Hypothalamus (tissue), 51 donors: ENCODE measurements at regions not wholly inside any gene's neighbourhood (a gene's known extent, or its start where the extent isn't known, plus 50 kb on each side); places are given as distances from the start of the nearest gene placed in this dataset.

Source experiments
- DNase-seq, 51 donors: peaks; one replicate each; lab custom pipeline; 2025; lab: John Stamatoyannopoulos, UW

- DNase-seq, result no peak
Measured at GRCh38 chr1:221149111-221149510, 269.9 kb downstream of the HLX start.

GRCh38 chr1:221149555-221150075 lies 270.4 kb downstream of the HLX start:
- DNase-seq, result no peak

GRCh38 chr1:221150996-221151395 lies 271.8 kb downstream of the HLX start:
- DNase-seq, result no peak

- no peak for DNase-seq
Measured at GRCh38 chr1:221154932-221155331, 275.7 kb downstream of the HLX start.

GRCh38 chr1:221157026-221157761 lies 278.0 kb downstream of the HLX start:
- DNase-seq, result no peak

DNA sequence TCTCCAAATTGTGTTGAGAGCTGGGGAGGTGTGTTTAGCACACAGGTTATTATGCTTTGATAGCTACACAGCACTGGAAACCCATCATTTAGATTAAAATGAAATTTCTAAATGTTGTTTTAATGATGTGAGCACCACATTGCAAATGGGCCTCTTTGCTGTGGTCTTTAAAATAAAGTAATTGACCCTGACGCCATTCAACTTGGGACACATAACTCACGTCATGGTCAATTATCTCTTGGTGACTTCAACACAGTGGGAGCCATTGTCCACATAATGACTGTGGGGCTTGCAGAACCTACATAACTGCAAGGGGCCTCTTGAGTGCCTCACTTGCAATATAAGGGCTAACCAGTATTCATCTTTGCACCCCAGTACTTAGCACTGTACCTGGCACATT lies 280.4 kb downstream of the HLX start:
- DNase-seq, result no peak

DNA sequence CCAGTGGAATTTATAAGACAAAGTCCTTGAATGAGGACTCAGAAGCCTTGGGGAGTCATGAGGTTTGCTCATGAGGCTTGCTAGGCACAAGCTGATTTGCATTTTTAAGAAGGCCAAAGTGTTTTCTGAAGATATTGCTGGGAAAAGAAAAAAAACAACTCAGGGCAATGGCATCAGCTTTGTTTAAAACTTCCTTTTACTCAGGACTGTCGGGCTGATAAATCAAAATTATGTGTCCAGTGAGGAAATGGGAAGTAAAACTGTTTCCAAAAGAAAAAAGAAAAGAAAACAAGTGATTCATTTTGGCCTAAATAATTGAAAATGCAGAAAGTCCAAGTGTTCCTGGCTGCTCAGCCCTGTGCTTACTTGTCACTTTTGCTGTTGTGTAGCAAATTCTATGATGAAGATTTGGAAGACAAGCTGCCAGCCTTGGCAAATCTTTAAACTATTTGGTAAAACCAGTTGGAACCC lies 282.4 kb downstream of the HLX start:
- DNase-seq, result peak in 1 of 51 donors; percentile 2

DNA sequence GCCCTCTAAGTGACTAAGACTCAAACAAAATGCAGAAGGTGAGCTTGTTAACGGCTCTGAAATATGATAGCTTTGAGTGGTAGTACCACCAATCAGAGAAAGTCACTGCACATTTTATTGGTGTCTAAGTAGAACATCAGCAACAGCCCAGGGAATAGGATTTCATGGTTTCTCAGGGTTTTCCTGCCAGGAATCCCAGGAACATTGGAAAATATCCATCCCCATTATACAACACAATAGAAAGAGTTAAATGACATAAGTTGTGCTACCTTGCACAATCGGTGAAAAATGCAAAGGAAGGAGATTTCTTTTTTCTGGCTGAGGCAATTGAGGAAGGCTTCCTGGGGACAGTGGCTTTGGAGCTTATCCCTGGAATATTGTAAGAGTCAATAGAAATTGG lies 283.1 kb downstream of the HLX start:
- DNase-seq, result no peak

DNA sequence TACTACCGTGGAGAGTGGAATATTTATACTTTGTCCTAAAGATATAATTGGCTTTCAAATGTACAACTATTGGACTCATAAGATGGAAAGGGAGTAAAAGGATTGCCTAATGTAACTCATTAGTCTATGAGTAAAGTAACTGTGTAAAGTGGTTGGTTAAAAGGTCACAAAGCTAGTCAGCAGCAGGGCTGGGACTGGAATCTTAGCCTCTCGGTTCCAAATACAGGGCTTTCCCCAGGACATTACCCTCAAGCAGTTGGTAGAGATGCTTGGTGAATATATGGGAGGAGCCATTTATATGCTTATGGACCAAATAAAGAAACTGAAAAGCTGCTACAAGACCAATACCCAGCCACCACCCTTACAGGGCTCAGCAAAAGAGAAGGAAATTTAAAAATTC lies 283.7 kb downstream of the HLX start:
- DNase-seq, result no peak

- no peak for DNase-seq
Measured at GRCh38 chr1:221164029-221164428, 284.8 kb downstream of the HLX start.

GRCh38 chr1:221164951-221165838 lies 286.0 kb downstream of the HLX start:
- DNase-seq, result no peak

GRCh38 chr1:221165839-221166500 lies 286.7 kb downstream of the HLX start:
- DNase-seq, result no peak

GRCh38 chr1:221166559-221167318 lies 287.5 kb downstream of the HLX start:
- DNase-seq, result no peak

DNA sequence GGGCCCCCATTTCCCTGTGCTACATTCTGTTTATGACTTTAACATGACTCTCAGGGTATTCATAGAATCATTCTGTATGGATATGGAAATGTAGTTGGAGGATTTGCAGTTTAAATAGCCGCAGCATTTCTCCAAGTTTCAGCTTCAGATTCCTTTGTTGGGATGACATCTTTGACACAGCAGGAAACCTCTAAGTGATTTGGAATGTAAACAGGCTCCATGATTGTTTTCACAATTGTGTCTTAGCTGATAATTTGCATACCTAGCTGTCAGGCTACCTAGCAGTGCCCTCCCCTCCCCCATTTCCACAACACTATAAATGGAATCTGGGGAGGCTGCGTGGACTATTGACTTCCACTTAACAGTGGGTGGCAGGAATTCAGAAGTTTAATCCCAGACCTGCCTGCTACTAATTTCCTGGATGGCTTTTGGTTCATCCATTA lies 290.2 kb downstream of the HLX start:
- DNase-seq, result no peak

DNA sequence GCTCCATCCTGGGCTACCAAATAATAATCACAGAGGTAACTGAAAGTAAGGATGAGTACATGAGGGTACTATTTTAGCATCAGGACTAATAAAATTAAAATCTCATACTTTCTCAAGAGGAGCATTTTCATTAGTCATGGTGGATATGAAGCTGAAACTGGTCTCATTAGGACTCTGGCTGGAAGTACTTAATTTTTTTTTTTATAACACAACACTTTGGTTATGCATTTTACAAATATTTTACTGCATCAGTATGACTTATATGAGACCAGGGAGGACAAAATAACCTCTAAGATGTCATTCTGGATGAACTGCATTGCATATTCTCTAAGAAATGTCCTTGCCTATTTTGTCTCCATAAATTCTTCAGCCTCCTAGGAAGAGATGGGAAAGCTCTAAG lies 290.9 kb downstream of the HLX start:
- DNase-seq, result no peak

- DNase-seq, result no peak
Measured at GRCh38 chr1:221171768-221172167, 292.5 kb downstream of the HLX start.

- DNase-seq, result no peak
Measured at GRCh38 chr1:221172841-221173240, 293.6 kb downstream of the HLX start.

- DNase-seq, result no peak
Measured at GRCh38 chr1:221174330-221174993, 295.2 kb downstream of the HLX start.

DNA sequence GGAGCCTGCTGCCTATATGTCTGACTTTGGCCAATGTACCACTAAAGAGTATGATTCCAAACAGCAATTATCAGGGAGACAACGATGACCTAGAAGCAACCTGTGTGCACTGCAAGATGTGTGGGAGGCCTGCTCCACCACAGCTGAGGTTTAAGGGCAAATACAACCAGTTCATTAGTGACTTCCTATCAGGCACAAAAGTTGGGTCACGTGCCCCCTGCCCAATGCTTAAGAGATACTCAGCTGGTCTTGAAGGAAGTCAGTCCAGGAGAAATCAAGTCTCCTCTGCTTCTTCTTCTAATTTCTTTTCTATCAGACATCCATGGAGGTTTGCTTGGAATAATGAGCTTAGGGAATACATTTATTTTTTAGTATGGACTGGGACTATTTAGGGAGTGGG lies 296.0 kb downstream of the HLX start:
- DNase-seq, result no peak
